Type B pancreatic cell (in vitro differentiated cells): ENCODE measurements at regions not wholly inside any gene's neighbourhood (a gene's known extent, or its start where the extent isn't known, plus 50 kb on each side); places are given as distances from the start of the nearest gene placed in this dataset.

Experiments
- DNase-seq: peaks from one replicate; pipeline ENCODE4 v3.0.0; 2021; ENCODE audit warnings: mixed read lengths; ENCODE audit not compliant: unreplicated experiment; ENCODE audit errors: extremely low spot score
- H3K27ac Mint-ChIP-seq: 2 replicates; pipeline ENCODE4 v1.8.0; 2021; ENCODE audit warnings: mild to moderate bottlenecking, mixed read lengths
- H3K27me3 Mint-ChIP-seq: 2 replicates; pipeline ENCODE4 v1.8.0; 2021; ENCODE audit warnings: mixed read lengths
- H3K36me3 Mint-ChIP-seq: 2 replicates; pipeline ENCODE4 v1.8.0; 2021; ENCODE audit warnings: mixed read lengths
- H3K4me1 Mint-ChIP-seq: one replicate; pipeline ENCODE4 v1.8.0; 2021; ENCODE audit warnings: mixed read lengths; ENCODE audit not compliant: unreplicated experiment
- H3K4me3 Mint-ChIP-seq: 2 replicates; pipeline ENCODE4 v1.8.0; 2021; ENCODE audit warnings: mild to moderate bottlenecking, mixed read lengths
- H3K9me3 Mint-ChIP-seq: 2 replicates; pipeline ENCODE4 v1.8.0; 2021; ENCODE audit warnings: mixed read lengths
- TF ChIP-seq, protein P1 (sequence below): fragments of 200-600 bp; sonication (generic); conservative IDR thresholded peaks from 2 replicates; pipeline ENCODE4 v1.5.0; 2021; ENCODE audit warnings: antibody characterized with exemption, mild to moderate bottlenecking

DNA sequence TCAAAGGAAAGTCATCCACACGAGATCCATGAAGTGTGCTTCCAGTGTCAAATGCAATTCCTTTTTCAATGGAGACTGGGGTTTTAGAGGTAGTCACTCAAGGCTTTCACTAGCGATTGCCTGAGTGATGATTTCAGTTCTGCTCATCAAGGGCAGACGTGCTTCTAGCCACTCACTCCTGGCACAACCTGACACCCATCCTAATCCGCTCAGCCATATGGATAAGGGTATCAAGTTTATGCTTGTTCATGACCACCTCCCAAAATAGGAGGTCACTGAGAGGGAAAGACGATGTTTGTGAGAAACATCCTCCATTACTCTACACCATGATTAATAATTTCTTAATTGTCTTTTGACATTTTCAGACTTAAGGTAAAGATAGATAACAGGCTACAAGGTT is 91.3 kb upstream of the HEY2 start:
- Mint-ChIP-seq H3K27me3 (peaks cover 7% of the 10 kb centered on the region), H3K27ac (no peak overlapping the region)
- TF ChIP-seq, protein P1, sequence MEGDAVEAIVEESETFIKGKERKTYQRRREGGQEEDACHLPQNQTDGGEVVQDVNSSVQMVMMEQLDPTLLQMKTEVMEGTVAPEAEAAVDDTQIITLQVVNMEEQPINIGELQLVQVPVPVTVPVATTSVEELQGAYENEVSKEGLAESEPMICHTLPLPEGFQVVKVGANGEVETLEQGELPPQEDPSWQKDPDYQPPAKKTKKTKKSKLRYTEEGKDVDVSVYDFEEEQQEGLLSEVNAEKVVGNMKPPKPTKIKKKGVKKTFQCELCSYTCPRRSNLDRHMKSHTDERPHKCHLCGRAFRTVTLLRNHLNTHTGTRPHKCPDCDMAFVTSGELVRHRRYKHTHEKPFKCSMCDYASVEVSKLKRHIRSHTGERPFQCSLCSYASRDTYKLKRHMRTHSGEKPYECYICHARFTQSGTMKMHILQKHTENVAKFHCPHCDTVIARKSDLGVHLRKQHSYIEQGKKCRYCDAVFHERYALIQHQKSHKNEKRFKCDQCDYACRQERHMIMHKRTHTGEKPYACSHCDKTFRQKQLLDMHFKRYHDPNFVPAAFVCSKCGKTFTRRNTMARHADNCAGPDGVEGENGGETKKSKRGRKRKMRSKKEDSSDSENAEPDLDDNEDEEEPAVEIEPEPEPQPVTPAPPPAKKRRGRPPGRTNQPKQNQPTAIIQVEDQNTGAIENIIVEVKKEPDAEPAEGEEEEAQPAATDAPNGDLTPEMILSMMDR = no peak

DNA sequence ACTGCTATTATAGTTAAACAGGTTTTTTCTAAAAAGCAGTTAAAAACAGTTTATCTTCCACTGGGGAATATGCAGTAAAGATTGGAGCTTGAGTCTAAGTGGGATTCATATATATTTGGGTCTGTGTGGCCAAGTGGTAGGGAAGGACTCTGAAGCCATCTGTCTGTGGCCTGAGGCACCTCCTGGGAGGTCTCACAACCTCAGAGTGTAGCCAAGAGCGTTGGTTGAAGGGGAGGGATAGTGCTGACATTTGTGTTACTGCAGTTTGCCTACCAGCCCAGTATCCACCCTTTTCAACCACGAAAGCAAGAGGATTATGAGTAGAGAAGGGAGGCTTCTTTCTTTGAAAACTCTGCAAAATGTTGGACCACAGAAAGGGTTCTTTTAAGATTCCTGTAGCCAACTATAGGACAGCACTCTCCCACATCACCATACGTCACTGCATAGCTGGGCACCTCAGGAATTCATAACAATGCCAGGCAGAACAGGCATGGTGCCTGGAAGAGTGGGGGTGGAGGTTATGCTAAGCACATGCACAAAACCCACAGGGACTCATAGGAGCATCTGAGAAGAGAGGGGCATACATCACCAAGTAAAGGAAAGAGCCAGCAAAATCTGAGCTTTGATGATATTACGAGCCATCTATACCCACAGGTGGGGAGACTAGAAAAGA is 90.5 kb upstream of the HEY2 start:
- H3K4me3 Mint-ChIP-seq = no peak overlapping the region
- no peaks in the 10 kb centered on the region for H3K9me3 Mint-ChIP-seq
- peaks cover 8% of the 10 kb centered on the region for H3K27me3 Mint-ChIP-seq
- peaks cover 13% of the 10 kb centered on the region for H3K4me1 Mint-ChIP-seq
- TF ChIP-seq, protein P1 = no peak
- no peak for DNase-seq
- no peaks in the 10 kb centered on the region for H3K36me3 Mint-ChIP-seq
- no peak overlapping the region for H3K27ac Mint-ChIP-seq

More for the DNA sequence above, 91.3 kb upstream of the HEY2 start:
- DNase-seq = no peak
- no peak overlapping the region for H3K4me3 Mint-ChIP-seq
- no peaks in the 10 kb centered on the region for H3K9me3 Mint-ChIP-seq
- peaks cover 11% of the 10 kb centered on the region for H3K4me1 Mint-ChIP-seq
- no peaks in the 10 kb centered on the region for H3K36me3 Mint-ChIP-seq

DNA sequence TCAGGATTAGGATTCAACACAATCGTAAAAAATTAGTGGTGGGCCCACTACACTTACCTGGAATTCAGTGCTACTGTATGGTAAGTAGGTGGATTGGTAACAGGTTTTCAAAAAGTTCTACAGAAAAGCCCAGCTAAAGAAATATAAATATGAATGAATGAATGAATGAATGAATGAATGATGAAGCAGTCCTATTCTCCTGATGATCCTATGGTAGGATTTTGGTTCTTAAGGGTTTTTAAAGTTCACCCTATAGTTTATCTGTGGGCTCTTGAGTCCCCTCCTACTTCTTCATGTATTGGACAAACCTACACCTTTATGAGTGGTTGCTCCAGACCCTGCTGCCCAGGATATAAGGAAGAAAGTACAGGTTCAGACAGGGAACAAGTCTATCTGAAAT is 89.5 kb upstream of the HEY2 start:
- Mint-ChIP-seq H3K27me3 (peaks cover 8% of the 10 kb centered on the region), H3K36me3 (no peaks in the 10 kb centered on the region), H3K27ac (no peak overlapping the region), H3K4me3 (no peak overlapping the region), H3K4me1 (peaks cover 13% of the 10 kb centered on the region), H3K9me3 (no peaks in the 10 kb centered on the region)
- TF ChIP-seq, protein P1 = no peak
- no peak for DNase-seq

DNA sequence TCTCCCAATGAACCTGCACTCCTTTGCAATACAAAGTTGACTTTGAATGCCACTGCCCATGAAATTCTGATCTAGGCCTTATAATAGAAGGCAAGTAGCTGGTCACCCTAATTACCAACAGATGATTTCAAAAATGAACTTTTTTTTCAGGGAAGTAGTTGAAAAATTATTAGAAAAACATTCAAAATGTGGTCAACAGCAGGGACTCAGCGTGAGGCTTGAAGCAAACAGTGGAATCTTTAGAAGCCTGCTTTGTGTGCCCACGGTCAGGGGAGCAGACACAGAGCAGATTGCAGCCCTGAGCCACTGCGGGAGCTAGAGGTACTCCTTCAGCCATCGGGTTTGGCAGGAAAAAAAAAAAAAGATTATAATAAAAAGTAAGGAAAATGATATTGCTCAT is 87.1 kb upstream of the HEY2 start:
- Mint-ChIP-seq H3K9me3 (no peaks in the 10 kb centered on the region), H3K27me3 (peaks cover 8% of the 10 kb centered on the region), H3K27ac (no peak overlapping the region), H3K4me1 (peaks cover 13% of the 10 kb centered on the region), H3K36me3 (no peaks in the 10 kb centered on the region), H3K4me3 (peak overlapping the region; percentile 15)
- TF ChIP-seq, protein P1 = no peak
- DNase-seq = no peak

DNA sequence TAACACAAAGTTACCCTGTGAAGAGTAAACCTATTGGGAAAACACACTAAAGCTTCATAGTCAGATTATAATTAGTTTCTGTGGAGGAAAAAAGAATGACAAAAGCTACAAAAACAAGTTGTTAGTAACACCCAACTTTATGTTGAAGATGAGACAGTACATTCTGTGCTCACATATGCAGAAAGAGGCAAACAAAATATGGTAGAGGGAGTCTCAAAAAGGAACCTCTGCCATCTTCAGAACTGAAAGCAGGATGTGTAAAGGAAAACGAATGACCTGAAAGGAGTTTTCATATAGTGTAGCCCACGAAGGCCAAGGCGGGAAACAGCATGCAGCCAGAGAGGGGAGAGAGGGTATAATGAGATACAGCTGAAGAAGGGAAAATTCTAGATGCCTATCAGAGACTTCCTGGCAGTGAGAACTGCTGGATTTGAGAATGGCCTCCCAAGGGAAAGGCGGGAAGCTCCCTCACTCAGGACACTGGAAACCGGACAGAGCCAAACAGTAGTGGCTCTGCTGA is 84.1 kb upstream of the HEY2 start:
- Mint-ChIP-seq H3K4me1 (peaks cover 25% of the 10 kb centered on the region), H3K36me3 (no peaks in the 10 kb centered on the region), H3K27me3 (peaks cover 3% of the 10 kb centered on the region), H3K27ac (no peak overlapping the region), H3K9me3 (no peaks in the 10 kb centered on the region), H3K4me3 (no peak overlapping the region)
- DNase-seq = no peak
- TF ChIP-seq, protein P1 = no peak
